Frontal cortex (tissue), 3 donors: ENCODE measurements at regions not wholly inside any gene's neighbourhood (a gene's known extent, or its start where the extent isn't known, plus 50 kb on each side); places are given as distances from the start of the nearest gene placed in this dataset.
"Not testable (repeated sequence)": the region's sequence is repeated elsewhere in the genome, so short reads cannot be mapped to it uniquely, and the experiment has no call there.

Source experiments
- DNase-seq, 2 donors: peaks; one replicate each; pipeline ENCODE4 v3.0.0; 2012; ENCODE audit warnings: low spot score in 2 of 2
- FAIRE-seq: peaks from 2 replicates; lab custom pipeline; 2012; peaks lifted over from hg19 to GRCh38; lab: Jason Lieb, UNC
- donor health status: control.
- donor health status: control.
- donor health status: control.

DNA sequence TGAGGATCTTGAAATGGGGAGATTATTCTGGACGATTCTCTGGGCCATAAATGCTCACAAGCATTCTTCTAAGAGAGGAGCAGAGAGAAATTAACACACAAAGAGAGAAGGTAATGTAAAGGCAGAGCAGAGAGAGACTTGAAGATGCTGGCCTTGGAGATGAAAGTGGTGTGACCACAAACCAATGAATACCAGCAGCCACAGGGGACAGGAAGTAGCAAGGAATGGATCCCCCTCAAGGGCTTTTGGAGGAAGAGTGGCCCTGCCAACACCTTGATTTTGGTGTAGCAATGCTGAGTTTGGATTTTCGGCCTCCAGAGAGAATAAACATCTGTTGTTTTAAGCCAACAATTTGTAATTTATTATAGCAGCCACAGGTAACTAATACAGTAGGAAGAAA lies 1155.6 kb downstream of the TYW1 start:
- DNase-seq = no peak
- FAIRE-seq = no peak

DNA sequence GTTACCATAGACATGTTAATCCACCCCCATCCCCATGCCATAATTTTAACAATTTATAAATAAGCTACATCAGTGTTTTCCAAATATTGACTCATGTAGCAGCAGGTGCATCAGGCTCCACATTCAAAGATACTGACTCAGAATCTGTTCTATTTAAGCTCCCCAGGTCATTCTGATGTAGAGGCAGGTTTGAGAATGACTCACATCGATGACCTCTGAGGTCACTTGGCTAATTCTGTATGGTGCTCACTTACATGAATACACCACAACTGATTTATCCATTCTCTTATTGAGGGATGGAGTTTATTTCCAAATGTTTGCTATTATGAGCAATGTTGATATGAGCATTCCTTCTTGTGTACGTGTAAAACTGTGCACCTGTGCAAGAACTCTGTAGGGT lies 1159.0 kb downstream of the TYW1 start:
- DNase-seq = no peak
- FAIRE-seq = no peak

DNA sequence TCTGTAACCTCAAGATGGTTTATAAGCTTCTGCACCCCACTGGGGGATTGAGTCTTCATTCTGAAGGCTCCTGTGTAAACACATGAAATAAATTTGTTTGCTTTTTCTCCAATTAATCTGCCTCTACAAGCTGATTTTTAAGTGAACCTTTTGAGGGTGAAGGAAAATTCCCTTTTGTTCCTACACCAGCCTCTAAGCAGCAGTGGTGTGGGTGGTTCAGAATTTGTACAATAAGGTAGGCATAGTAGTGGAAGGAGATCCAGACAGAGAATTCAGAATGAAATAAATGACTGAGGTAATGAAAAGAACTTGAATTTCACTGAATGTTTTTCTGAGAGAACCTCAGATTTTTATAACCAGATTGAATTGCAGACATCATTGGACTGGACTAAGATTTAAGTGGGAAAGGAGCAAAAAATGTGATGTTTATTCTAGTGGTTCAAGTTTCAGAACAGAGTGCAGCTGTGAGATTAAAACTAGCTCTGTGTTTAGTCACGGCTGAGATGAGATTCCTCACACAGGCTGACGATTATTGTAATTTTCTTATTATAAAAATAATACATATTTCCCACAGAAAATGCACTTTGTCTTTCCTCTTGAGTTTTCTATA lies 1162.2 kb downstream of the TYW1 start:
- no peak for FAIRE-seq
- DNase-seq = no peak

DNA sequence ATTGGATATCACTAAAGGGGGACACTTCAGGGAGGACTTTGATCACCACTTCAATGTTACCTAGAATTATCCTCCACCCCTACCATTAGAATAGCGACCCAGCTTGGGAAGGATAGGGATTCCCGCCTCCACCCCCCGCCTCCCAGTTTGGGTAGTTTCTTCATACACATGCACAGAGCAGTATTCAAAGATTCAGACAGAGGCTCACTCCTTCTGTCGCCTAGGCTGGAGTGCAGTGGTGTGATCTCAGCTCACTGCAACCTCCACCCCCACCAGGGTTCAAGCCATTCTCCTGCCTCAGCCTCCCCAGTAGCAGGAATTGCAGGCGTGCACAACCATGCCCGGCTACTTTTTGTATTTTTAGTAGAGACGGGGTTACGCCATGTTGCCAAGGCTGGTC lies 1166.1 kb downstream of the TYW1 start:
- DNase-seq (no peak), FAIRE-seq (no peak)

DNA sequence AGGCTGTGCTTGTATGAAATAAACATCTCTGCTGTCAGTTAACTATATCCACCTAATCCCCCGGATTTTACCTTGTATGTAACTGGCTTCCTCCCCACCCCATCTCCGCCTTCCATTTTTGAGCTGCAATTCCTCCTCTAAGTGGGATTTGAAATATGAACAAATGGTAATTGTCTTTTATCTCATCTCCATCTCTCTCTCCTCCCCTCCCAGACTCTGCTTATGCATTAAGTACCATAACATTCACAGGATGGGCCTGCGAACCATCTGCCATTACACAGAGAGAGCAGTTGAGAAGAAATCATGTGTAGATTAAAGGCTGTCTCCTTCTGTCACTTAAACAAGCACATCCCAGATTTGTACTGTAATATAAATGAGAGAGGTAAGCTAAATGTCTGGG lies 1169.9 kb downstream of the TYW1 start:
- no peak for FAIRE-seq

DNA sequence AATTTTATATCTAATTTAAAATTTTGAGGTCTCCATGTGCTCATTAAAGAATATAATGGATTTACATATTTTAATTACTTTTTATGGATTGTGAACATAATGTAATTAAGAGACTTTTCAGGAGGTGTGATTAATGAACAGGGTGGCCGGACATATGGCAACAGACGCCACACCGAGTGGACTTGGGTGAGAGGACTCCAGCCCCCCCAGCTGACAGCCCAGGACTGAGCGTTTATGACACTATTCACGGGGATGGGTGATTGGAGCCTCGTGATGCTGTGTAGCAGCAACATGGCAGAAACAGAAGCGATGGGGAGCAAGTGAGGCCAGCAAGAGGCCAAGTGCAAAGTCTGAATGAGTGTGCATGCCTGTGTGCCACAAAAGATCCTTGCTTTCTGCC lies 1176.9 kb downstream of the TYW1 start:
- DNase-seq (no peak), FAIRE-seq (no peak)

More for the DNA sequence above, 1169.9 kb downstream of the TYW1 start:
- no peak for DNase-seq

DNA sequence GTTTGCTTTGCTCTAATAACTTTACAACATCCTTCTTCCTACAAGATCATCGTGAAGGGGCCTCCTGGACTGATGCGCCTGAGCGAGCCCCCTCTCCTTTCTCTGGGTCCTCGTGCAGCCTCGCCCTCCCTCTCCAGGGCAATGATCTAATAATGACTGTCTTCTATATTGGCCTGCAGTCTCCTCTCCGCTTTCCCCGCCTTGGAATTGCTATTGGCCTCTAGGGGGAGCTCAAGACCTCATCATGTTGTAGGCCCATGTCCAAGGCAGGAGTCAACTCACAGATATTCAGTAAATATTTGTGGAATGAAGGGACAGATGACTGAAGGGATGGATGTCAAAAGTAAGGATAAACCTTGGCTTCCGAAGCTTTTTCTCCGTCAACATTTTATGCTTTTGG lies 1180.3 kb downstream of the TYW1 start:
- FAIRE-seq (no peak), DNase-seq (peak in 1 of 2 donors; percentile 53)

DNA sequence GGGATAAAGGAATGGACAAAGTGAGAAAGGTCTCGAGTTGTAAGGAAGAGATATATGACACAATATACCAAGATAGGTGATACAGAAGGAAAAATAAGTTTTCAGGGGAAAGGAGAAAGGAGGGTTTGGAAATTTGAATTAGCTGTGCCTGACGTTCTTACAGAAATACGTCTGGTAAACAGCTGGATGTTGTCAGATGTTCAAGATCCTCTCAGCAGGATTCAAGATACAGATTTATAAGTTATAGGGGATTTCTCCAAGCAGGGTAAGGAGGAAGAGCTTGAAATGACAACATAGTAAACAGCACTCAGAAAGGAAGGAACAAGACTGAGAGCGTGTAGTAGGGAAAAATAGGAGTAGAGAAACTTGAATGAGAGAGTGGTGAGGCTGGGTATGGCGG lies 1184.1 kb downstream of the TYW1 start:
- DNase-seq (no peak), FAIRE-seq (no peak)

DNA sequence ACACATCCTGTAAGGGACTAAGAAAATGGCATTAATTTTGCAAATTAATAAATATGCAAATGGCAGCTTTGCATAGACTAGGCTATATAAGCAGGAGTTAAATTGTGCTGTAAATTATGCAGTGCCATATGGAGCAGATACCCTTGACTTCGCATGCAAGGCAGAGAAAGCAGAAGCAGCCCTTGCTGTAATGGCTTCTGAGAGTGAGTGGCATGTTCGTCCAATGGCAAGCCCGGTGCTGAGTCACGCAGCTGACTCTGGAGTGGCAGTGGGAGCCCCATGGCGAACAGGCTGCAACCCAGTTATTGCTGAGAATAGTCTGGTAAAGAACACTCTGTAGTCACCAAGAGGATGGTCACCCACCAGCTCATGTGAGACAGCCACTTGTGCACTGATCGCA lies 1186.5 kb downstream of the TYW1 start:
- DNase-seq = no peak
- FAIRE-seq = no peak

DNA sequence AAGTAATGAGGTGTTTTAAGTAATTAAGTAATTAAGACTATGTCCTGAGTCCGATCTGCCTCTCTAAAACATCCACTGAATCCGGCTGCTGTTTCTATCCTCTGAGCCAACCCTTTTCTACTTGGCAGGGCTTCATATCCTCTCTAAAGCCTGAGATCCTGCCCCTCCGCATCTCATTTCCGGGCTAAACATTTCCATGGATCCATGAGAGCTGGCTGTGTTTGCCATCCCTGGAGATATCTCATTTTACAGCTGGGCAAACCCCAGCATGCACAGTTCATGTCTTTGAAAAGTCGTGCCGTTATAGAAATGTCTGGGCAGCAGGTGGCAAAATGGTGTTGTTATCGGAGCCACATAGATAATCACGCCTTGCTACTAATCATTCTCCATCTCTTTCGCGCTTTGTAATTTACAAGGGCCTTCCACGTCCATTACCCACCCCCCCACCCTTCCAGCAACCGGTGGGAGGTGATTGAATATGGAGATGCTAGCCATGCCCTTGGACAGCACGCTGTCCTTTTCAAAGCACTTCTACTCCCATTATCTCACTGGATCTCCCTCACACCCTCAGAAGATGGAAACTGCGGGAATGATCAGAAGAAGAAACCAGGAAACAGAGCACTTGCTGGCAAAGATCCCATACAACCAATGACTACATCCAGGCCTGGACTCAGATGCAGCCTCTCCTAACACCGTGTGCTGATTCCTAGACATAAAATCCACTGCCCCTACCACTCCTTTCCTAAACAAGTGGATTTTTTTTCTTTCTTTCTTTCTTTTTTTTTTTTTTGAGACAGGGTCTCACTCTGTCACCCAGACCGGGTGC lies 1189.2 kb downstream of the TYW1 start:
- DNase-seq (no peak), FAIRE-seq (no peak)

DNA sequence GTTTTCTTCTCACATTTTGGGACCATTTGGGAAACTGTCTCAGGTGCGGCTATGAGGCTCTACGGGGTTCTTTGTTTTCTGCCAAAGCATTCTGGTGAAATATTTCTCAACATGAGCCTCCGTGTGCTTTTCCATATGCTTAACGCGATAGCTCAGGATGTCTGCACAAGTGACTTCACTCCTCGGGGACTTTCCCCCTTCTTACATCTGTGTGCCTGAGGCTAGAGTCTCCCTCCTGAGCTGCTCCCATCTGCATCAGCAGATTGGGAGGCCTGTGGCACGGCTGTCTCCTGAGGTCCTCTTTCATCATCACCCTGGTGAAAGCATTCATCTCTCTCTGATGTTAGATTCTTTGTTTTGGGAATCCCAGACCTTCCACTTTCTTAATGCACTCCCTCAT lies 1190.9 kb downstream of the TYW1 start:
- no peak for FAIRE-seq
- no peak for DNase-seq

DNA sequence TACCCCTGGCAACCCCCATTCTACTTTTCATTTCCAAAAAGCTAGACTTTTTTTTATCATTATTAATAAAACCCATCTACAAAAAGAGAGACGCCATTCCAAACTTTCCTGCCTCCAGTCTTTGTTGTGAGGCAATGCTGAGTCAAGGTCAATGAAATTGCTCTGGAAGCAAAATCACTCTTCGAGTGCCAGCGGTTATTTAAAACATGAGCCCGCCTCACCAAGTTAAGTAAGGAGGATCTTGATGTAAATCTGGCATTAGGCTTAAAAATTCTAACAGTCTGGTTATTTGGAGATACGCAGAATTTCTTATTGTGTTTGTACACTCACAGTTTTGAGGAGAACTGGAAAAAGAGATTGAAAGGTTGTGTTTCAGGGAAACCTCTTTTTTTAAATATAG lies 1196.3 kb downstream of the TYW1 start:
- DNase-seq = no peak

DNA sequence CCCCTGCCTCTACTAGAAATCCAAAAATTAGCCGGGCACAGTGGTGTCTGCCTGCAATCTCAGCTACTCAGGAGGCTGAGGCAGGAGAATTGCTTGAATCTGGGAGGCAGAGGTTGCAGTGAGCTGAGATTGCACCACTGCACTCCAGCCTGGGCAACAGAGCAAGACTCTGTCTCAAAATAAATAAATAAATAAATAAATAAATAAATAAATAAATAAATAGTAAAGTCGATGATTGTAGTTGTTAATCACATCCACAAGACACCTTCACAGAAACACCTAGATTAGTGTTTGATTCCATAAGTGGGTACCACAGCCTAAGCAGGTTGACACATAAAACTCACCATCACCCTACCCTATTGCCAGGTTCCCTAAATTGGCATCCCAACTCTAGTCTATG lies 1199.0 kb downstream of the TYW1 start:
- DNase-seq, FAIRE-seq: not testable (repeated sequence)

More for the DNA sequence above, 1196.3 kb downstream of the TYW1 start:
- no peak for FAIRE-seq

DNA sequence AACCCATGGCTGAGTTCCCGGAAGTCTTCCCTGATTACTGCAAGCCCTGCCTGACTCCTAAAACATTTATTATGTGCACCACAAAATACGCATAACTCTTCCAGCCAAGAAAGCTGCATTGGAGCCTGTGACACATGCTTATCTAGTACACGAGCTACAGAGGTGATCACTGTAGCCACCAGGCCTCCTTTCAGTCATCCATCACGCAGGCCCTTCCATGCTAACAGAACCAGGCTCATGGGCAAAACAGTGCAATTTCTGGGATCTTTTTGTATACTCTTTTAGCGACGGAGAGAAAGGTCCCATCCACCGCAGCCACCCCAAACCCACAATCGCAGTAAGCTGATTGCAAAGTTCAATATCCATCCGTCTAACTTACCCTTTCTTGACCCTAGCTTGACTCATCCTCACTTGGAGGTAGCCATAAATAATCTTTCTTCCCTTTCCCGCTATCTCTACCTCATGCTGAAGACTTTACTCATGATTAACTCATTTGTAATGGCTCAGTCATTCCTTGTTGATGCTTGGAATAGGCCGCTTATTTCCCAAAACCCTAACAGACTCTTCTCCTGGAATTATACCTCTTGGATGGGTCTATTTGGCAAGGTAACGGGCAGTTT lies 1203.5 kb downstream of the TYW1 start:
- FAIRE-seq (no peak), DNase-seq (no peak)

DNA sequence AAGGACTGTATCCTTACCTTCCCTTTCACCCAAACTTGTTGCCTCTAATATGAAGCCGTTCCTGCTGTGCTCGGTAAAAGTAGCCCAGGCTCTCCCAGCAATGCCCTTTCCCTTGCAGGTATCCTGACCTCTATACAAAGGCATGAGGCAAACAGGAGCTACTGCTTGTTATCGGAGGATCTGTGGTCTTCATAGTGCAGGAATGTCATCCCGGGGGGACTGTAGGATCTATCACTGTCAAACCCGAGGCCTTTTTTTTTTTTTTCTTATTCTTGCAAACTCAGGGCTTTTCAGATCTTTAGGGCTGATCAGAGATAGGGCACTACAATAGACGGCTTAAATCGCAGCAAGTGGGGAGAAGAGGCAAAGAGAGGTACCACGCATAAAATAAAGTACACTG lies 1206.6 kb downstream of the TYW1 start:
- FAIRE-seq = no peak
- DNase-seq = no peak

DNA sequence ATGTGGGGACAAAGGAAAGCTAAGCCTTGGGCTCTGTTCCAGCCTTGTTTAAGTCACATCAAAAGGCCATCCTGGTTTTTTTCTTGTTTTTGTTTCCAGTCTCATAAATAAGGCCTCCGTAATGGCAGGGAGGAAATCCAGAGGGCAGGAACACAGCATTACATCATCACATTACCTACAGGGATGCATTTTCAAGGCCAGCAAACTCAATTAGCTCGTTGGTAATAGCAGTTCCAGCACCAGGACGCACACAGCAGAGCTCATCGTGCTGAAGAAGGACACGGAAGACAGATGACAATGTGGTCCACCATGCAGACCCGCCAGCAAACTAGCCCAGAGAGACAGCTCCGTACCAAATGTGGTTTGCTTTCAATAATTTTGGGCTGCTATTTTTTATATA lies 1209.2 kb downstream of the TYW1 start:
- FAIRE-seq (no peak), DNase-seq (no peak)

DNA sequence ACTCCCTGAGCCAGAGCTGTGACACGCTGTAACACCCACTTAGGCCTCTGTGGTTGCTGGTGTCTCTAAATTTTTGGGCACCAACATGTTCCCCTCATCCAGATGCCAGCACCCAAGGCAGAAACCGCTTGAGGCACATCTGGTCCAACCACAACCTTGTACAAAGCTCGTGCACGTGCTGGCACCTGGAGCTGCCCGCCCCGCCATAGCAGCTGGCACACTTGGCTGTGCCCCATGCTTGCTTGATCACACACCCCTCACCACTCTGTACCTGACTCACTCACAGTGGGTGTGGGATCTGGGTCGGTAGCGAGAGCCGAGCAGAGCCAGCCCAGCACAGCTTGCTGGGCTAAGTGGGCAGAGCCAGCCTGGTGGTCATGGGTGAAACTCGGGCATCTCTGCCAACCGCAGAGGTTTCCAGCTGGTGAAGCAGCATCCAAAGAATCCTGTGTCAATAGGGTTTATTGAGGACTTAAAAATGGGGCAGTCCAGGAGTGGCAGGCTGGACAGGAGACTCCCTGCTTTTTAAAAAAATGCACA lies 1210.4 kb downstream of the TYW1 start:
- FAIRE-seq = no peak
- DNase-seq = no peak

DNA sequence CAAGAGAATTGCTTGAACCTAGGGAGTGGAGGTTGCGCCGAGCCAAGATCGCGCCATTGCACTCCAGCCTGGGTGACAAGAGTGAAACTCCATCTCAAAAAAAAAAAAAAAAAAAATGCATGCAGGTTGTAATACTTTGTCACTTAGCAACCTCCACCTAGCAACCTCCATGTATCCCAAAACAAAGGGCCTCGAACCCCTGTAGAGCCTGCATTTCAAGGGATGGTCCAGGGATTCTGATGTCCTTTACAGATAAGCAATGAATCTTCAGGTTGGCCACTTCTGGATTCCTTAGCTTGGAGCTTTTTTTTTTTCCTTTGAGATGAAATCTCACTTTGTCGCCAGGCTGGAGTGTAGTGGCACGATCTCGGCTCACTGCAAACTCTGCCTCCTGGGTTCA lies 1211.0 kb downstream of the TYW1 start:
- FAIRE-seq (no peak), DNase-seq (no peak)

DNA sequence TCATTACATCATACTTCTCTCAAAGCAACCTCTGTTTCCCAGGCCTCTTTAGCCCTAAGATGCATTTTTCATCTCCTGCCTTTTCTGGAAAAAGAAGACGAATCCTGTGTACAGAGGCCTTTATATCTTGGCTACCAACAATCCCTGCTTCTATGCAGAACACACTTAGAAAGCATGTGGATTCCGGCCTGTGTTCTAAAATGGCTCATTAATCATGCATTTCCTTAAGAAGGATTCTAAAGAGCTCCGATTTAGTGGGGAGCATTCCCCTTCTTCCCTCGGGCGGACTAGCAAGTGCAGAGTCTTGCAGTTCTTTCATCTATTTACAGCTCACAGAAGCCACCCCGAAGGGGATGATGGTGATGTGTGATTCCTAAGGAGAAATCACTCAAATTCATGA lies 1212.9 kb downstream of the TYW1 start:
- FAIRE-seq = no peak
- no peak for DNase-seq

DNA sequence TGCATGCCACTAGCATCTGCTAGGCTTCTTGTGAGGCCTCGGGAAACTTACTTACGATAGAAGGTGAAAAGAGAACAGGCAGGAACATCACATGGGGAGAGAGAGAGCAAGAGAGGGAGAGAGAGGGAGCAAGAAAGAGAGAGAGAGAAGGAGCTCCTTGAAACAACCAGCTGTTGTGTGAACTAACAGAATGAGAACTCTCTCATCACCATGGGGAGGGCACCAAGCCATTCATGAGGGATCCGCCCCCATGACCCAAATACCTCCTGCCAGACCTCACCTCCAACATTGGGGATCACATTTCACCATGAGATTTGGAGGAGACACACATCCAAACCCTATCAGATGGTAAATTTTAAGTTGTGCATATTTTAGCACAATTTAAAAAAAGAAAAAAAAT lies 1217.2 kb downstream of the TYW1 start:
- FAIRE-seq = no peak
- no peak for DNase-seq

DNA sequence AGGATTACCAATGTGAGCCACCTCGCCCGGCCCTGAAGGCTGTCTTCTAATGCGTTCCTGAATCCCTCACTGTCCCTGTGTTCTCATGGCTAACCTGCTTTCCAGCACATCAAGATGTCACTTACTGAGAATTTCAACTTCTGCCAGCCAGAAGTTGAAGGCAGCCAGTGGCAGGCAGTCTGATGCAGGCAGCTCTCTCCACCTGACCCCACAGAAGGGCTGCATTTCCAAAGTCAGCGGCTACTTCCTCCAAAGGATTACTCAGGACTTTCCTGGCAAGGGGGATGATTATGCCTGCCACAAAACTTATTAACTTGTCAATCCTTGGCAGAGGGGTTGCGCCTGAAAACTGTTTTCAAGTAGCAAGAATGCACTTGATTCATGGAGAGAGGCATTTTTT lies 1219.4 kb downstream of the TYW1 start:
- no peak for FAIRE-seq

More for the DNA sequence above, 1219.4 kb downstream of the TYW1 start:
- no peak for DNase-seq
